DND-41 (cell line): ENCODE measurements at regions not wholly inside any gene's neighbourhood (a gene's known extent, or its start where the extent isn't known, plus 50 kb on each side); places are given as distances from the start of the nearest gene placed in this dataset.

Experiments
- CTCF ChIP-seq: IDR thresholded peaks from 2 replicates; pipeline ENCODE4 v1.5.1; 2012; ENCODE audit warnings: borderline replicate concordance, low read length, moderate library complexity, mild to moderate bottlenecking; ENCODE audit not compliant: poor library complexity, severe bottlenecking; ENCODE audit errors: extremely low read depth
- EZH2 ChIP-seq: IDR thresholded peaks from 3 replicates; pipeline ENCODE4 v1.6.1; 2012; ENCODE audit warnings: borderline replicate concordance, low read depth, mild to moderate bottlenecking, moderate library complexity, low read length, inconsistent platforms; ENCODE audit not compliant: severe bottlenecking

- TF ChIP-seq CTCF (no peak), EZH2 (no peak)
Observed at GRCh38 chr5:39542511-39543285, 117.9 kb upstream of the DAB2 start.
